AG10803 (cell line): ENCODE measurements at regions not wholly inside any gene's neighbourhood (a gene's known extent, or its start where the extent isn't known, plus 50 kb on each side); places are given as distances from the start of the nearest gene placed in this dataset.

Experiments
- DNase-seq: peaks from one replicate; pipeline ENCODE4 v3.0.0; 2010; ENCODE audit warnings: low read depth
- H3K4me3 ChIP-seq: 2 replicates; pipeline ENCODE4 v1.5.1; 2011; ENCODE audit warnings: mild to moderate bottlenecking, low read length, control low read depth
- TF ChIP-seq, protein P1 (sequence below): conservative IDR thresholded peaks from 2 replicates; pipeline ENCODE4 v1.5.1; 2011; ENCODE audit warnings: mild to moderate bottlenecking, low read length, control low read depth, inconsistent platforms

DNA sequence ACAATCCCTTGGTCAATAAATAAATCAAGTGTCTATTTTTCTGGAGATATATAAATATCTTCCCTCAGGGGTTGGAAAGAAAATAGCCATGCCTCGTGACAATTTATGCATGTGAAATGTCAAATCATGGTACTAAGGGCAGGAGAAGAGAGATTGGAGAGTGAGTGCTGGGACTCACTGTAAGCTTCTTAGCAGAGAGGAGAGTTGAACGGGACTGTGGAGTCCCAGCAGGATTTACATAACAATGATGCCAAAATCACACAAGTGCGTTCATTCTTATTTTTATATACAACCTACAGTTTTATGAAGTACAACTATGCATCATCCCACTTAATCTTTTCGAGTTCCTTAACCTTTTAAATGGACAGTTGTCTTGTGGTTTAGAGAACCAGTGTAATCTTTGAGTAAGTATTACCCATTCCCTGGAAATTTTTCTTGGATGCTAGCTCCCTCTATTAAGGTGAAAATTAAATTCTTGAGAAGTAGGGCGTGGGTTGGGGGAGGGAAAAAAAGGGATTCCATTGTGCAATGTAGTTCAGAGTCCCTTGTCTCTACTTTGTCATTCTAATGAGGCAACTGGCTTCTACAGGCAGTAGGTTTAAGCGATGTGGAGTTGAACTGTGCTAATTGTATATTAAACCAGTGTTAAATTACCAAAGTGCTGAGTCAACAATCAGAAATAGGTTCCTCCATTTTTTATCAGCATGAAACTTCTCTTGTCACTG, 143.6 kb upstream of the EPHA4 start:
- no peak for DNase-seq
- H3K4me3 ChIP-seq = no peak overlapping the region
- TF ChIP-seq, protein P1, sequence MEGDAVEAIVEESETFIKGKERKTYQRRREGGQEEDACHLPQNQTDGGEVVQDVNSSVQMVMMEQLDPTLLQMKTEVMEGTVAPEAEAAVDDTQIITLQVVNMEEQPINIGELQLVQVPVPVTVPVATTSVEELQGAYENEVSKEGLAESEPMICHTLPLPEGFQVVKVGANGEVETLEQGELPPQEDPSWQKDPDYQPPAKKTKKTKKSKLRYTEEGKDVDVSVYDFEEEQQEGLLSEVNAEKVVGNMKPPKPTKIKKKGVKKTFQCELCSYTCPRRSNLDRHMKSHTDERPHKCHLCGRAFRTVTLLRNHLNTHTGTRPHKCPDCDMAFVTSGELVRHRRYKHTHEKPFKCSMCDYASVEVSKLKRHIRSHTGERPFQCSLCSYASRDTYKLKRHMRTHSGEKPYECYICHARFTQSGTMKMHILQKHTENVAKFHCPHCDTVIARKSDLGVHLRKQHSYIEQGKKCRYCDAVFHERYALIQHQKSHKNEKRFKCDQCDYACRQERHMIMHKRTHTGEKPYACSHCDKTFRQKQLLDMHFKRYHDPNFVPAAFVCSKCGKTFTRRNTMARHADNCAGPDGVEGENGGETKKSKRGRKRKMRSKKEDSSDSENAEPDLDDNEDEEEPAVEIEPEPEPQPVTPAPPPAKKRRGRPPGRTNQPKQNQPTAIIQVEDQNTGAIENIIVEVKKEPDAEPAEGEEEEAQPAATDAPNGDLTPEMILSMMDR = no peak

DNA sequence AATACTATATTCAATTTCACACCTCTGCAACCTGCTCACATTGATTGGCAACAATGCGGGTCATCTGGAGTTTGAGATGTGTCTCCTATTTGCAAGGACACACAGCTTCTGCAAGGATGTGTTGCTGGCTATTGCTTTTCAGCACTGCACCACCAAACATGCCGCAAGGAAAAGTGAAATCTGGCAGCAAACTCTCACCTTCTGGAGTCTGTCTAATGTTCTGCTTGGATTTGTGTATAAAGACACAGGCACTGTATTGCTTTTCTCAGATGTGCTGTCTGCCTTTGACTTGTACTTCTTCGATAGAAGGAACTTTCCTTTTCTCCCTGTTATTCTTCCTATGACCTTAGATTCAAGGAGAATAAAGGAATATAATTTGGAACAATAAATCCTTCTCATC, 138.6 kb upstream of the EPHA4 start:
- TF ChIP-seq, protein P1 = no peak
- H3K4me3 ChIP-seq = no peak overlapping the region
- no peak for DNase-seq

DNA sequence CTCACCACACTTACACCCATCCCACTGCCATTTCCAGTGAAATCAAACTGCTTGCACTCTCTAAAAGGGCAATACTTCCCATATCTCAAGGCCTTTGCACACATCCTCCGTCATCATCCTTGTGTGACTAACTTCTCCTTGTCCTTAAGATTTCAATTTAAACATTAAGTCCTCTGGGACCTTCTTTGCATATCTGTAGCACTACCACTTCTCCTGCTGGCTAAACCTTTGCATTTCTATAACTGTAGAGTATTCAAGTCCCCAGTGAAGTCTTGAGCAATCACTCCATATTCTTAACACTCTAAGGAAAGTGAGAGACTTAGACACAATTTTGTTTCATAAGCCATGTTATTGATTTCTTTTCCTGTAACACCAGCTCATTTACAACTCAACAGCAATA, 136.8 kb upstream of the EPHA4 start:
- no peak overlapping the region for H3K4me3 ChIP-seq
- TF ChIP-seq, protein P1 = no peak

DNA sequence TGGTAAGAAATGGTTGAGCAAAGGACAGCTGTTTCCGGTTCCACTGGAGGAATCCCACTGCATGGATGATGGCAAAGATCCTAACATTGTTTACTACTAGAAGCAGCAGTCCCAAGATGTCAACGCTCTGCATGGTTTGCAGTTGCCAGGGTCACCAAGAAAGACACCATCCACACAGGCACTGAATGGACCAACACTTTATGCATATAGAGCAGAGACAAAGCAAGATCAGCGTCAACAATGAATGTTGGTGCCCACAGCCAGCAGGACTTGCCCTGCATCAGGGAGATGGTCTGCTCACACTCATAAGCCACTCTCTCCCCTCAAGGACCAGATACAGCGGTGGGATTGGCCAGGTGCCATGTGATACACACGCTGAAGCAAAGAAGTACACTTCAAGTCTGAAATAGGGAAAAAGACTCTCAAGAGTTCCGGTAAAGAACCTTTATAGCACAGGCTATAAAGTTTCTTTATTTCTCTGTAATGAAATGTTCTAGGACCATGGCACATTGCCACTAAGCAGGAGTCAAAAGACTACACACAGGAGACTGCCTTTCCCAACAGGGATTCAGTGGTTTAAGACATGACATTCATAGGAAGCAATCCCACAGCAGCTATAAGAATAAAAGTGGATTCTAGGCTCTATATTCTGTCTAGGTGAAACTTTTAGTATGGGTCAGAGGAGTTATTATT, 133.2 kb upstream of the EPHA4 start:
- no peak overlapping the region for H3K4me3 ChIP-seq
- no peak for DNase-seq
- TF ChIP-seq, protein P1 = no peak

More for the DNA sequence above, 136.8 kb upstream of the EPHA4 start:
- no peak for DNase-seq

DNA sequence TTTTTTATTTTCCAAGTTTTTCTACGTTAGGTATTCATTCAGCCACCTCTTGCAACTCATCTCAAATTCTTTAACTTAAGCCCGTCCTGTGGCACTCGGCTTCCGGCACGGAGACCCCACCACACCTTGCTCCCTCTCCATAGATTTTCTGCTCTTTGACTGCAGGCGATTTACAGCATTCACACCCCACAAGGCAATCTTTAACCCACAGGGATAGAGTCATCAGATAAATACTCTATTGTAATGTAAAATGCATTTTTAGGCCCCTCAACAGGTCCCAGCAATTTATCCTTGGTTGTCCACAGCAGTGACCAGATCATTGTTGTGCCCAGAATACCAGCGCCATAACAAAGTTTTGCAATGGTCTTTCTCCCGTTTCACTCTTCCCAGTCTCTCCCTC, 132.3 kb upstream of the EPHA4 start:
- TF ChIP-seq, protein P1 = no peak
- H3K4me3 ChIP-seq = no peak overlapping the region
- no peak for DNase-seq

DNA sequence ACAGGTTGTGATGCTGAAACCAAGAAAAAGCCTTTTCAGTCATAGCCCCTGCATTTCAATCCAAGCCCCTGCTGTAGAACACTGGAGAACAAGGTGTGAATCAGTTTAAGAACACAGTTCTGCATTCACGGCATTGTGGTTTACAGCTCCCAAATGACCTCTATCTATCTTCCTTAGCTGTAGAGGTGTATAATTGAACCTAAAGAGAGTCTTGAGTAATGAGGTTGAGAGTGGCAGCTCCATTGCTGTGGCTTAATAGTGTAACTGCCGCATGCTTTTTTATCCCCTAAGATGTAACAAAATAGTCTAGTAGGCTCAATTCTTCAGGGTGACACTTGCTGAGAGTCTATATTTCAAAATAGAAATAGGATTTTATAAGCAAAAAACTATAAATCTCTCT, 121.3 kb upstream of the EPHA4 start:
- H3K4me3 ChIP-seq = no peak overlapping the region
- TF ChIP-seq, protein P1 = no peak
- DNase-seq = no peak

DNA sequence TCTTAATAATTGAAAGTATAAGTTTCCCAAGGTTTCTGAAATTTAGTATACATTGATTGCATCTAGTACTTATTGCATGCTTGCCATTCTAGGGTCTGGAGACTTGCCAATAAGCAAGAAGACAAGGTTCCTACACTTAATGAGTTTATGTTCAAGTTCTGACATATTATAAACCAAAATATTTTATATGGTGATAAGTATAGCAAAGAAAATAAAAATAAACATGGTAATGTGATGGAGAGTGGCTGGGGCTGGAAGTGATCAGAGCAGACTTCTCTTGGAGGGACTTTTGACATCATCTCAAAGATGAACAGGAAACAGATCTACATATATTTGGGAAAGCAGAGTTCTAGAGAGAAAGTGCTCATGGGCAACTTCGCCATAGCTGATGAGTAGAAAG, 119.5 kb upstream of the EPHA4 start:
- H3K4me3 ChIP-seq = no peak overlapping the region
- TF ChIP-seq, protein P1 = no peak
- no peak for DNase-seq
